IMR-90 (cell line): ENCODE measurements at regions not wholly inside any gene's neighbourhood (a gene's known extent, or its start where the extent isn't known, plus 50 kb on each side); places are given as distances from the start of the nearest gene placed in this dataset.

Experiments
- ATAC-seq: fragments of 200-7000 bp; cut with Tn5 transposase; 2 replicates; pipeline ENCODE4 v1.9.1; 2020; ENCODE audit warnings: low read depth, mild to moderate bottlenecking, moderate library complexity
- BruUV-seq: library from RNA; stranded (reverse); fragments of 400-500 nt; replicated peaks from 2 replicates; lab custom pipeline; 2021; lab: Mats Ljungman, UMichigan
- CTCF ChIA-PET: fragments of 300-600 bp; formaldehyde crosslinking; extraction: SDS; loops from one replicate; lab custom pipeline; 2021; ENCODE audit warnings: antibody characterized with exemption; lab: Yijun Ruan, JAX
- POLR2A ChIA-PET: fragments of 300-600 bp; sonication (Branson Sonifier 250); formaldehyde crosslinking; loops from one replicate; lab custom pipeline; 2022; ENCODE audit warnings: antibody characterized with exemption; ENCODE audit not compliant: unreplicated experiment; lab: Charles Lee
- DNase-seq: peaks from one replicate; pipeline ENCODE4 v3.0.0; 2013
- H2AFZ ChIP-seq: replicated peaks from 2 replicates; pipeline ENCODE3; 2013; ENCODE audit warnings: low read length, mild to moderate bottlenecking; ENCODE audit not compliant: poor library complexity
- H2AK5ac ChIP-seq: 2 replicates; pipeline ENCODE4 v1.6.1; 2013; ENCODE audit warnings: low read depth, low read length, inconsistent platforms
- H2AK9ac ChIP-seq: replicated peaks from 2 replicates; pipeline ENCODE3; 2013; ENCODE audit warnings: mild to moderate bottlenecking, low read depth, low read length, moderate library complexity; ENCODE audit not compliant: poor library complexity
- H2BK120ac ChIP-seq: 2 replicates; pipeline ENCODE4 v1.6.1; 2013; ENCODE audit warnings: low read depth, low read length, inconsistent platforms
- H2BK15ac ChIP-seq: 3 replicates; pipeline ENCODE4 v1.6.1; 2013; ENCODE audit warnings: low read depth, low read length, inconsistent platforms
- H2BK20ac ChIP-seq: 2 replicates; pipeline ENCODE4 v1.6.1; 2013; ENCODE audit warnings: low read depth, mild to moderate bottlenecking, inconsistent platforms, low read length, moderate library complexity
- H2BK5ac ChIP-seq: 2 replicates; pipeline ENCODE4 v1.6.1; 2013; ENCODE audit warnings: mild to moderate bottlenecking, low read depth, low read length, inconsistent platforms; ENCODE audit not compliant: poor library complexity, severe bottlenecking
- H3K14ac ChIP-seq: replicated peaks from 2 replicates; pipeline ENCODE4 v1.6.1; 2013; ENCODE audit warnings: low read depth, low read length, inconsistent platforms
- H3K18ac ChIP-seq: 2 replicates; pipeline ENCODE4 v1.6.1; 2013; ENCODE audit warnings: low read depth, low read length, control low read depth
- H3K23ac ChIP-seq: 2 replicates; pipeline ENCODE4 v1.6.1; 2013; ENCODE audit warnings: low read depth, low read length, inconsistent platforms
- H3K27ac ChIP-seq: 2 replicates; pipeline ENCODE4 v1.5.1; 2013; ENCODE audit warnings: mild to moderate bottlenecking, control low read depth, low read length; ENCODE audit not compliant: insufficient read depth
- H3K27me3 ChIP-seq: 2 replicates; pipeline ENCODE4 v1.6.1; 2013; ENCODE audit warnings: low read length; ENCODE audit not compliant: control insufficient read depth, insufficient read depth
- H3K36me3 ChIP-seq: 2 replicates; pipeline ENCODE4 v1.6.1; 2013; ENCODE audit warnings: low read length, mixed read lengths; ENCODE audit not compliant: control insufficient read depth, insufficient read depth
- H3K4ac ChIP-seq: 2 replicates; pipeline ENCODE4 v1.6.1; 2013; ENCODE audit warnings: low read depth, low read length, inconsistent platforms
- H3K4me1 ChIP-seq: 2 replicates; pipeline ENCODE4 v1.6.1; 2013; ENCODE audit warnings: low read length, mixed read lengths; ENCODE audit not compliant: control insufficient read depth, insufficient read depth
- H3K4me2 ChIP-seq: 2 replicates; pipeline ENCODE4 v1.6.1; 2013; ENCODE audit warnings: low read depth, mild to moderate bottlenecking, control low read depth, low read length, moderate library complexity
- H3K4me3 ChIP-seq: 2 replicates; pipeline ENCODE4 v1.5.1; 2013; ENCODE audit warnings: low read depth, mild to moderate bottlenecking, control low read depth, low read length, moderate library complexity; ENCODE audit not compliant: insufficient read depth
- H3K56ac ChIP-seq: 2 replicates; pipeline ENCODE4 v1.6.1; 2013; ENCODE audit warnings: low read length, inconsistent platforms; ENCODE audit not compliant: insufficient read depth; ENCODE audit errors: extremely low read depth
- H3K79me1 ChIP-seq, 2 experiments: 2 replicates each; pipeline ENCODE4 v1.6.1; 2013; ENCODE audit warnings: low read length in 2 of 2, inconsistent platforms in 1 of 2, low read depth in 1 of 2
- H3K9ac ChIP-seq: 2 replicates; pipeline ENCODE4 v1.6.1; 2013; ENCODE audit warnings: low read depth, low read length, control low read depth
- H3K9me1 ChIP-seq: 2 replicates; pipeline ENCODE4 v1.6.1; 2013; ENCODE audit warnings: low read length, inconsistent platforms; ENCODE audit not compliant: insufficient read depth
- H3K9me3 ChIP-seq: 2 replicates; pipeline ENCODE4 v1.6.1; 2013; ENCODE audit warnings: low read length; ENCODE audit not compliant: control insufficient read depth, insufficient read depth
- H4K20me1 ChIP-seq: 2 replicates; pipeline ENCODE4 v1.6.1; 2013; ENCODE audit warnings: low read length, inconsistent platforms; ENCODE audit not compliant: insufficient read depth
- H4K5ac ChIP-seq: 2 replicates; pipeline ENCODE4 v1.6.1; 2013; ENCODE audit warnings: mild to moderate bottlenecking, low read depth, low read length, control low read depth
- H4K8ac ChIP-seq, 2 experiments: 2 replicates each; pipeline ENCODE4 v1.6.1; 2013; ENCODE audit warnings: low read depth in 2 of 2, low read length in 2 of 2, control low read depth in 1 of 2, inconsistent platforms in 1 of 2
- H4K91ac ChIP-seq: 2 replicates; pipeline ENCODE4 v1.6.1; 2013; ENCODE audit warnings: low read depth, low read length, inconsistent platforms; ENCODE audit not compliant: insufficient read depth
- CEBPB ChIP-seq: IDR thresholded peaks from 2 replicates; pipeline ENCODE4 v1.6.1; 2012; ENCODE audit warnings: low read depth, low read length, improper control_type of control experiment
- CHD1 ChIP-seq: IDR thresholded peaks from 2 replicates; pipeline ENCODE4 v1.6.1; 2012; ENCODE audit warnings: low read depth, low read length, improper control_type of control experiment
- FOS ChIP-seq: fragments of 150-350 bp; IDR thresholded peaks from 2 replicates; pipeline ENCODE4 v1.6.1; 2016; ENCODE audit warnings: low read depth, low read length
- MAFK ChIP-seq: IDR thresholded peaks from 2 replicates; pipeline ENCODE4 v1.6.1; 2012; ENCODE audit warnings: low read depth, low read length, improper control_type of control experiment
- MXI1 ChIP-seq: IDR thresholded peaks from 2 replicates; pipeline ENCODE4 v1.6.1; 2012; ENCODE audit warnings: low read depth, mild to moderate bottlenecking, low read length, moderate library complexity, borderline replicate concordance
- NFE2L2 ChIP-seq: fragments of 150-350 bp; IDR thresholded peaks from 2 replicates; pipeline ENCODE4 v1.6.1; 2016; ENCODE audit warnings: low read depth, mild to moderate bottlenecking, low read length
- RAD21 ChIP-seq: IDR thresholded peaks from 2 replicates; pipeline ENCODE4 v1.6.1; 2012; ENCODE audit warnings: low read length, improper control_type of control experiment
- RFX5 ChIP-seq: IDR thresholded peaks from 2 replicates; pipeline ENCODE4 v1.8.0; 2012; ENCODE audit warnings: low read depth, mild to moderate bottlenecking, low read length, moderate library complexity
- SMC3 ChIP-seq: fragments of 150-350 bp; IDR thresholded peaks from 2 replicates; pipeline ENCODE4 v1.6.1; 2016; ENCODE audit warnings: low read depth, mild to moderate bottlenecking, antibody characterized with exemption, low read length, moderate library complexity
- WGBS, 2 experiments: methylation state at CpG; one replicate each; pipeline versions ENCODE4 v1.1.5 to v1.1.7; 2013; ENCODE audit warnings: missing lambda C conversion rate in 2 of 2; ENCODE audit not compliant: insufficient read length in 1 of 2; ENCODE audit errors: extremely low coverage in 2 of 2; 5-methylcytosine and 5-hydroxymethylcytosine counted together
- dilution Hi-C: fragments of 300-500 bp; cut with HindIII; formaldehyde crosslinking; loops from one replicate; pipeline ENCODE4 v1.14.3; 2018; ENCODE audit warnings: low sequenced_read_pairs; ENCODE audit not compliant: unreplicated experiment
- in situ Hi-C: fragments of 300-500 bp; cut with MboI; formaldehyde crosslinking; loops from 3 replicates; pipeline ENCODE4 v1.14.3; 2019; ENCODE audit warnings: low sequenced_read_pairs, inconsistent platforms, mixed read lengths
- intact Hi-C: fragments of 100-400 bp; cut with micrococcal nuclease; formaldehyde crosslinking; loops from 2 replicates; pipeline ENCODE4 v1.10.0; 2022
- TF ChIP-seq, protein P1 (sequence below): fragments of 150-350 bp; IDR thresholded peaks from 2 replicates; pipeline ENCODE4 v1.6.1; 2016; ENCODE audit warnings: low read depth, mild to moderate bottlenecking, low read length, moderate library complexity, borderline replicate concordance

DNA sequence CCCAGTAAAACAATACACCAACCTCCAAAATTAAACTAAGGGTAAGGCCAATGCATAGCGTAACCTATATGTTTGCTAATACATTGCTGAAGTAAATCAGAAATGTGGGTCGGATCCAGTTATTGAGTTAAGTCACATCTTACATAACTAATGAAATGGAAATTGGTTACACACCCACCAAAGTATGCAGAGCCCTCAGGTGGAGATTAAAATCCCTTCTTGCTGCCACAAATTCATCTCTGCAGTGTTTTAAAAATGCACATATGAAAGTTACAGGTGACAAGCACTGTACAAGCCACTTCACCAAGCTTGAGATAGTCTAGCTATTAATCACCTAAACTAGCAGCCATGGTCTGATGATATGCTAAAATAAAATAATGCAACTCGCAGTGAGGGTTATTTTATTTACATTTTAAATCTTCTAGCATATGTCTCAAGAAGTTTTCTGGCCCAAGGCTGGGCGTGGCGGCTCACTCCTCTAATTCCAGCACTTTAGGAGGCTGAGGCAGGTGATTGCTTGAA is 130.6 kb downstream of the AQP9 start:
- dilution Hi-C loops (no loop called here), in situ Hi-C loops (no loop called here), intact Hi-C loops (no loop called here)
- peaks cover 8% of the 10 kb centered on the region for H3K9me3 ChIP-seq
- H2AK5ac ChIP-seq, result no peak overlapping the region
- H3K36me3 ChIP-seq, result no peaks in the 10 kb centered on the region
- H2BK120ac ChIP-seq, result no peak overlapping the region; the same call in 1 of the 2 replicates
- DNase-seq (no peak), ATAC-seq (no peak)
- no peak overlapping the region for H4K91ac ChIP-seq
- H3K23ac ChIP-seq, result no peak overlapping the region
- H3K27ac ChIP-seq, result no peak overlapping the region
- H3K4ac ChIP-seq, result no peak overlapping the region
- no peak overlapping the region for H2AK9ac ChIP-seq
- H2AFZ ChIP-seq, result no peak overlapping the region
- H2BK20ac ChIP-seq, result no peak overlapping the region
- no peak for TF ChIP-seq CEBPB
- no peak for TF ChIP-seq NFE2L2
- no peak for TF ChIP-seq CHD1
- TF ChIP-seq SMC3, result no peak
- TF ChIP-seq FOS, result no peak
- TF ChIP-seq, protein P1, sequence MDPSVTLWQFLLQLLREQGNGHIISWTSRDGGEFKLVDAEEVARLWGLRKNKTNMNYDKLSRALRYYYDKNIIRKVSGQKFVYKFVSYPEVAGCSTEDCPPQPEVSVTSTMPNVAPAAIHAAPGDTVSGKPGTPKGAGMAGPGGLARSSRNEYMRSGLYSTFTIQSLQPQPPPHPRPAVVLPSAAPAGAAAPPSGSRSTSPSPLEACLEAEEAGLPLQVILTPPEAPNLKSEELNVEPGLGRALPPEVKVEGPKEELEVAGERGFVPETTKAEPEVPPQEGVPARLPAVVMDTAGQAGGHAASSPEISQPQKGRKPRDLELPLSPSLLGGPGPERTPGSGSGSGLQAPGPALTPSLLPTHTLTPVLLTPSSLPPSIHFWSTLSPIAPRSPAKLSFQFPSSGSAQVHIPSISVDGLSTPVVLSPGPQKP, result no peak
- TF ChIP-seq RFX5, result no peak
- TF ChIP-seq RAD21, result no peak
- no peak for TF ChIP-seq MAFK
- no peak for TF ChIP-seq MXI1
- H3K56ac ChIP-seq, result no peak overlapping the region
- H3K14ac ChIP-seq, result no peak overlapping the region
- CTCF ChIA-PET, result interaction anchor here (0.6 to 0.9 kb wide), 4 partner anchors 287 to 1398 kb away, joined by 3 to 4 read pairs (median 3); partner anchors contain the start of gene ADAM10
- H4K5ac ChIP-seq, result no peak overlapping the region
- H3K9ac ChIP-seq, result no peak overlapping the region
- H3K4me3 ChIP-seq, result no peak overlapping the region
- no peak overlapping the region for H3K4me2 ChIP-seq
- H2BK5ac ChIP-seq, result no peak overlapping the region
- BruUV-seq, result no TSS peak
- 0 out of 2 replicates have a peak, but pooled peaks cover 2% of the 10 kb centered on the region for H3K27me3 ChIP-seq
- H2BK15ac ChIP-seq, result no peak overlapping the region
- H4K20me1 ChIP-seq, result no peaks in the 10 kb centered on the region
- H3K9me1 ChIP-seq, result 0 out of 2 replicates have a peak, but pooled peaks cover 3% of the 10 kb centered on the region
- H4K8ac ChIP-seq, result no peak overlapping the region
- POLR2A ChIA-PET, result no interaction called here
- 80% methylated on average over 2 of the region's 5 CpGs; no CpG with 5 or more reads in 1 of the 2 experiments for WGBS, 2 experiments
- no peaks in the 10 kb centered on the region for H3K4me1 ChIP-seq
- H3K18ac ChIP-seq, result no peak overlapping the region
- H3K79me1 ChIP-seq, result no peaks in the 10 kb centered on the region
